SKM-1 (cell line): ENCODE measurements at regions not wholly inside any gene's neighbourhood (a gene's known extent, or its start where the extent isn't known, plus 50 kb on each side); places are given as distances from the start of the nearest gene placed in this dataset.
"Not testable (repeated sequence)": the region's sequence is repeated elsewhere in the genome, so short reads cannot be mapped to it uniquely, and the experiment has no call there.

Experiments used
- DNase-seq: peaks from one replicate; lab custom pipeline; 2025; ENCODE audit not compliant: unreplicated experiment; lab: John Stamatoyannopoulos, UW

DNA sequence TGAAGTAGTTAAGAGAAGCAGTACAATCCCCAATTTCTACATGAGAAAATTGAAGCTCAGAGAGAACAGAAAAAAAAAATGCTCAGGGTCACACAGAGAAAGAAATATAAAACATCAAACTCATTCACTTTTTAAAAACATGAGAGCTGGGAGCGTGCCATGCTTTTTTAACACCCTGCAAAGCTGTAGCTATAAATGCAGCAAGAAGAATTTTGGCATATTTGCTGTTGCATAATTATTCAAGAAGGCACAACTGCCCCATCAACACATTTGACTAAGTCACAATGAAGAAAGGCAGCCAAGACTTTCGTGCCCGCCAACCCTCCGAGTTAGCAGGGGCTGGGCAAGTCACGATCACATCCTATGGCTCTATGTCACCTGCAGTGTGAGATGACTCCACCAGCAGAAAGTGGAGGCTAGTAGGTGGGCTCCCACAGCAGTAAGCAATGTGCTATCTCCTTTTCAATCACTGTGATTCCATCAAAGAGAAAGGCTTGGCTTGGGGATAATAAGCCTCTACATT is 214.8 kb downstream of the DHX15 start:
- DNase-seq, result no peak

DNA sequence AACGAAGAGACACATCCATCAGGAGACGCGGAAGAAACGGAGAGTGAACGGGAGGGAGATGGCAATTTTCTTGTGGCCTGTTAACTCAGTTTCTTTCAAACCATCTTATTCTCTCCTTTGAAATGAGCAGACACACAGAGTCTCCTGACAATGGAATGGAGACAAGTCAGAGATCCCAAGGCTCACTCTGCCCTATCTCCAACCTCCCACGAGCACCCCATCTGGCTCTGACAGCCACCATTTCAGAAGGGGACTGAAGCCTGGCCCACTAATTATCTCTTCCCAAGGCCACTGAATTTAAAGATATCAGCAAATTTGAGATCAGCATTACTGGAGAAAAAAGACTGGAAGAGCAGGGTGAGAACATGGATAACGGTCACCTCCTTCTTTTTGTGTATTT is 215.6 kb downstream of the DHX15 start:
- DNase-seq, result no peak

DNA sequence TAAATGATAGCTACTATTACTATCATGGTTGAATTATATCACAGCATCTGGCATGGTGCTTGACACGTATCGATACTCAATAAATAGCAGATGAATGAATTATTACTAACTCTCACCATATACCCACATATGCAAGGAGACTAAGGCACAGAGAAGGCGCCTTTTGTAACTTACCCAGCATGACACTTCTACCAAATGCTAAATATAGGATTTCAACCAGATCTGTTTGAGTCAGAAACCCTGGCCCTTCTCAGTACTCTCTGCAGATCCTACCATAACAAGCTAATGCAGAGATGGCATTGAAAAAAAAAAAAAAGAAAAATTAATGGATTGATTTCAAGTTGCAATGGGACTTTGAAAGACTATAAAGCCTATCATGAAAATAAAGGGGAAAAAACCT is 219.5 kb downstream of the DHX15 start:
- DNase-seq, result no peak

DNA sequence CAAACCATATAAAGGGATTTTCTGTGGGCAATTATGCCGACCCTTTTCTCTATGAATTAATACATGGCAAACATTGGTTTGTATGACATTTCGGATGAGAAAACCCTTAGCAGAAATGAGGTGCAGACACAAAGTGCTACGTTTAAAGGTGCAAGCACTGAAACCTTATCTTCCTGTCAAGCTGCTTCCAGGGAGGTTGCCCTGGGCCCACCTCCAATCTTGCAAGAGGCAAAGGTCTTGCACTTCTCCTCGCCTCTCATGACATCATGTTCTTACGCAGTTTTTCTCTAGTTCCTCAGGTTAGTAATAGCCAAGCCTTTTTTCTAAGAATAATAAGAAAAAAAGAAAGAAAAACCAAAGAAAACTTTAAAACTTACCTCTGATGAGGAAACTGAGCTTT is 220.1 kb downstream of the DHX15 start:
- no peak for DNase-seq

DNA sequence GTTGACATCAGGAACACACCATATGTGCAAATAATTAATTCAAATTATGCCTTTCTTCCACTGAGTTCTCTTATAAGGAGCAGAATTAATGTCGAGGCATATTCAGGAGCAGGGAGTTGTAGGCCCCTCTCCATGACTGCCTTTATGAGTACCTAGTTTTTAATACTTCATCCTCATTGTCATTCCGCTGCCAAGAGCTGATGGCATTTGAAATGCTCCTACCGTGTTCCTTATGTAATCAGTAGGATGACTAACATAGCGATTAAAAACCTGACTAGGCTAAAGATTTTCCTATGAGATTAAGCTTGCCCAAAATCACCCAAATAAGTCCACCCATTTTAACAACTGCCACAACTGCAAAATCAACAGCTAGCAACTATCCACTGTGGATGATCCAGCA is 220.6 kb downstream of the DHX15 start:
- DNase-seq, result no peak

DNA sequence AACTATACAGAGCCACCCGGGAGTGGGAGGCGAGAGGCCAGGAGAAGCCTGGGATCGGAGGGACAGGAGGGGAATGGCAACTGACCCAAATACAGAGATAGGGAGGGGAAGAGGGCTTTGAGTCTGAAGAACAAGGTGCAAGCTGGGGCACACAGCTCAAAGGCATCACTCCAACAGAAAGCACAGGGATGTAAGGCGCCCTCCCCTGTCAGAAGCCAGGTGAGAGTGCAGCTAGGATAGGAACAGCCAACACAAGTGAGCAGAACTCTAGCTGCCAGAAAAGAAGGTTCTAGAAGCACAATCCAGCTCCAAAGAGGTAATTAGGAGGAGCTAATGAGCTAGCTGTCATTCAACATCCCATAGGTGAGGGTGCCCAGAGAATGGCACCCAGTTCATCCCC is 232.2 kb downstream of the DHX15 start:
- DNase-seq, result no peak

DNA sequence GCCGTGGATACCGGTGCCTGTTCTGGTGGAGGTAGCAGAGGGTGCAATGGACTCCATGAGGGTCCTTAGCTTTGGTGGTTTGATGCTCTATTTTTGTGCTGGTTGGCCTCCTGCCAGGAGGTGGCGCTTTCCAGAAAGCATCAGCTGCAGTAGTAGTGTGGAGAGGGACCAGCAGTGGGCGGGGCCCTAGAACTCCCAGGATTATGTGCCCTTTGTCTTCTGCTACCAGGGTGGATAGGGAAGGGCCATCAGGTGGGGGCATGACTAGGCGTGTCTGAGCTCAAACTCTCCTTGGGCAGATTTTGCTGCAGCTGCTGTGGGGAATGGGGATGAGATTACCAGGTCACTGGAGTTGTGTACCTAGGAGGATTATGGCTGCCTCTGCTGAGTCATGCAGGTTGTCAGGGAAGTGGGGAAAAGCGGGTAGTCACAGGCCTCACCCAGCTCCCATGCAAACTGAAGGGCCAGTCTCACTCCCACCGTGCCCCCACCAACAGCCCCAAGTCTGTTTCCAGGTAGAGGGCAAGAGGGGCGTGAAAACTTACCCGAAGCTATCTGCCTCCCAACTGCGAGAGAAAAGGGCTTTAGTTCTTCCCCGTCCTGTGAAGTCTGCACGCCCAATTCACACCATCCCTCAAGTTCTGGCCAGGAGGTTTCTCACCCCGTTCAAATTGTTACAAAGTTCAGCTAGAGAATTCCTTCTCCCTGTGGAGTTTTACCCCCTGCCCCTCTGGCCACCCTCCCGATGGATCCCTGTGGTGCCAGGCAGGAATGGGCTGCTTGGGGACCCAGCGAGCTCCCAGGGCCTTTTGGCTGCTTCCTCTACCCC is 235.0 kb downstream of the DHX15 start:
- not testable (repeated sequence) for DNase-seq

DNA sequence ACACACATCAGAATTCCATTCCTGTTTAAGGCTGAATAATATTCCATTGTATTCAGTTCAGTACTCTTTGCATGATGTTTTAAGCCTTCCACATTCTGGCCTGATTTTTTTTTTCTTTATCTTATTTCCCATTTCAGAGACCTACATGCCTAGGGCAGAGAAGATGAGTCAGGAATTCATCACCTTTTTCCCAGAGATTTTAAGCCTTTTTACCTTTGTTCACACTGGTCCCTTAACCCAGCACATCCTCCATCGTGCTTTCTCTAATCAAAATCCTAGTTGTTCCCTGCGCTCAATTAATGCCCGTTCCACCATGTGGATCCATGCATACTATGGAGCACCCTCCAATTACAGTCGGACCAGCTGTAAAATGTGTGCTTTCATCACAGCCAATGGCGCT is 245.1 kb downstream of the DHX15 start:
- DNase-seq, result no peak

DNA sequence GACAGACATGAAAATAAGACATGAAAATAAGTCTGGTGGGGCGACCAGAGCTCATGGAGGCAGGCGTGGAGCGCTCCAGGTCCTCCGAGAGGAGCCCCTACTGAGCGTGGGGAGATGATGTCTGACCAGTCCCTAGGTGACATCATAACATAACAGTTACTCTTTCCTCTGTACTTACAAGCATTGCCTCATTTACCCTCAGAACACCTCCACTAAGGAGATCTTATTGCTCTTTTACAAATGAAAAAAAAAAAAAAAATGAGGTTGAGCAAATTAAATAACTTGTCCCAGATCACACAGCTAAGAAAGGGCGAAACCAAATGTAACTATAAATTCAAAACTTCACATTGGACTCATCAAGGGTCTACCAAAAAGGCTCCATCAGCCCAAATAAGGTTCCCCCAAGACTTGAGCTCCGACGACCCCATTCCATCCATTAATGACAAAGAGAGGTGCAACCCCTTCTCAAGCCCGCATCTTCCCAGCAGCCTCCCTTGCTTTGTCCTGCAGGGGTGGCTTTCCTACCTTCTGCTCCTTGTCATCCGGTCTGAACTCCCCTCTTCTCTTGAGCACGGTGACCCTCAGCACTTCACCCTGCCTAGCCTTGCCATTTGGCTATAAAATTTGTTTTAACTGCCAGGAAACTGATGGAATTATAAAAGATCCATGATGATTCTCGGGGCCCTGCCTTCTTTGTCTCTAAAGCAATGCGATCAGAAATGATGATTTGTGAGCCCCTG is 246.7 kb downstream of the DHX15 start:
- no peak for DNase-seq

DNA sequence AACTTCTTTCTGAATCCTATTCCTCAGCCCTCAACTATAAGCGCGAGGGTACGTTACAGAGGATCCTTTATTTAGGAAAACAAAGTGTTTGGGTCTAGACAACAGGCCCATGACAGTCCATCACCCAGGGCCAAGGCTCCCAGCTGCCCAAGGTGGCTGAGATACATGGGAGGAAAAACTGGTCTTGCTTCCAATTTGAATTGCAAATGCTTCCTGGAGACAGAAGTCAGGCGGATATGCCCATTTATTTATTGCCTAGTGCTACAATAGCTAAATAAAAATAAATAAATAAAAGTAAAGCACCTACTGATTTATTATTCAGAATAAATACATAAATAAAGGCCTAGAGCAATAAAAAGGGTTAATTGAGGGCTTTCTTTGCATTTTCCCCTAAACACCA is 248.7 kb downstream of the DHX15 start:
- no peak for DNase-seq

DNA sequence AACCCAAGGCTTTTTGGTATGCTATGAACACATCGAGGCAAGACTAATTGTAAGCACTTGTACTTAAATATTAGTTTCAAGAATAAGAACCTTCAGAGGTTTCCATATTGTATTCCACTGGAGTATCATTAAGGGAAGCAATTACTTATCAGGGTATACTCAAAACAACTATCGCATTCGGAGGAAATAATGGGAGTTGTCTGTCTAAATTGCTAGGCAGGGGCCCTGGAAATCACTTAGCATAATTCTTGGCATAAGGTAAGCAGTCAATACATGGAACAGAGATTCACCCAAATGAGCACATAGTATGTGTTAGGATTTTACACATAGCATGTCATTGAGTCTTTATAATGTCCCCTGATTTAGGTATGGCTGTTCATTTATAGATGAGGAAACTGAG is 249.4 kb downstream of the DHX15 start:
- no peak for DNase-seq

DNA sequence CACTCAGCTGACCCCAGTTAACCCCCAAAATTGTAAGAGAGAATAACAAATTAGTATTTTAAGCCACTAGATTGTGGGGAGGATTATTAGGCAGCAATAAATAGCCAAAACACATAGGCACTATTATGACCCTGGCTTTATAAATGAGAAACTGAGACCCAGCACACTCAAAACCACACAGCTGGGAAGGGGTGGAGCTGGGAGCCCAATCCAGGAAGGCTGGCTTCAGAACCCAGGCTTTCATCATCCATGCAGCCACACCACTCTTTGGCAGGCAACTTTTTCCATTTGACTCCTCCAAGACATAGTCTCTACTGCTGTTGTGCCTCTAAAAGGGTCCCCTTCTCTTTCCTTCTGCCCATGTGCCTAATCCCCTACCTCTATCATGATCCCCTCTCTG is 253.8 kb downstream of the DHX15 start:
- DNase-seq, result no peak

DNA sequence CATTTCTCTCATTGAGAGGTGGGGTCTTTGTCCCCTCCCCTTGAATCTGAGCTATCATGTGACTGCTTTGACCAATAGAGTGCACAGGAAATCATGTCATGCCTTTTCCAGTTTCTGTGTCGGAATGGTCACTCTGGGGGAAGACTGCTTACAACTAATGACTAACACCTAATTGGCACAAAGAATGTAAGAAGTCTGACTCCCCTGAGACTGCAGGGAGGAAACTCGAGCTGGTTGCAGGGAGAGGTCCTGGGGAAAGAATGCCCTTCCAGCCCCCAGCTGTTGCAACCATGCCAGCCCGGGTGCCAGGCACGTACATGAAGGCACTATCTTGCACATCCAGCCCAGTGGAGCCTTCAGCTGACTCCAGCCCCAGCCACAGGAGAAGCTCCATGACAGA is 254.2 kb downstream of the DHX15 start:
- DNase-seq, result no peak

DNA sequence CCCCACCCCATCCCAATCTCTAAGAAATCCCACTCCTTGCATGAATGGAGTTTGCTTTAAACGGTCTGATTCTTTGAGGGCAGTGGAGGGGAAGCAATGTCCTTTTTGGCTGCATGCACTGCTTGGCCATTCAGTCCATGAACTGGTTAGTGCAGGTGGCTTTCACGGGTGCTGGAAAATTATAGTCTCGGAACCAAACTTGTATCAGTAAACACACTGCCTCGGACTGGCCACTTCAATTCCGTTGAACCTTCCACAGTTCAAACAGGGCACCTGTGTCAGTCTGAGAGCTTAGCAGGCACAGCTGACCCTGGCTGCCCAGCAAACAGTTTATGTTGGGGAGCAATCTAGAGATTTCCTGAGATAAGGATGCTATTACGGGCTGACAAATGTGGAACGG is 255.6 kb downstream of the DHX15 start:
- DNase-seq, result no peak

DNA sequence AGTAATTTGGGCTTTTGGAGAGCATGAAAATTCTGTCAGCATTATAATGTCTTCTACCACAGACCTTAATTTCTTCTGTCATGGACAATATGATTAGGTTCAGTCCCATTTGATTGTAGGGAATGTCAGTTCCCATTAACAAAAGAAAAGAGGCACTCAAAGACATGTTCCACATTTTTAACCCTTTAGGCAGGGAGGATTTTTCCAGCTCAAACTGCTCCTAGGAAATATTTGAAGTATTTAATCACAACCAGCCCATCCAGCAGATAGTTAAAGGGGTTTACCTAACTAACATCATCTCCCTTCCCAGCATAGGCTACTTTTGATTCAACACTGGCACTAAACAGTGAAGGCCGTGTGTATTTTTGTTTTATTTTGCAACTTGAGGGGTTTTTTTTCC is 256.0 kb downstream of the DHX15 start:
- no peak for DNase-seq

DNA sequence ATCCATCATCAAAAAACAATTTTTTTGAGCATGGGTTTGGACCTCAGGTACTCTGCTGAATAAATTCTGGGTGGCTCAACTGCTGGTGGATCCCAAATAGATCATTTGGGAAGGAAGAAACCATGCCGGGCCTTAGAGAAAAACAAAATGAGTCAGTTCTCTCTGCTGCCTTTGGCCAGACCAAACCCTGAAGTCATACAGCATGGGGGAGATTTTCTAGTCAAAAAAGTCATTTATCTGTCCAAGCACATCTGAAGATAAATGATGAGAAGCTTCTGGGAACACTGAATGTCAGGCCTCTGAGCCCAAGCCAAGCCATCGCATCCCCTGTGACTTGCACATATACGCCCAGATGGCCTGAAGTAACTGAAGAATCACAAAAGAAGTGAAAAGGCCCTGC is 261.4 kb downstream of the DHX15 start:
- no peak for DNase-seq

DNA sequence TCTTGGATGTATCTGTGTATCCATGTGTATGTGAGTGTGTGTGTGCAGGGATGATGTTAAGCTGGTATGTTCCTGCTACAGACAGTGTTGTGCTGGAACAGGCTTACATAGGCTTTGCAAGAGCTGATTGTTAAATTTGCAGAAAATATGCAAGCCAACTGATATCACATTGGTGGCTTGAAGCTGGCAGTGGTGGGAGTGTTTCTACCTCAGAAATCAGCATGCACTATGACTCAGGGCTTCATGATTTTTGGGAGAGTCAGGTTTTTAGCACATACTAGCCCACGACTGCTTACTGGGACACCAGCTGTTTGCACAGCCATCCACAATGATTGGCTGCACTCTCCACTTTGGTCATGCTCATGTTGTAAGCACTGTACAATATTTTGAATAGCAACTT is 261.8 kb downstream of the DHX15 start:
- no peak for DNase-seq

DNA sequence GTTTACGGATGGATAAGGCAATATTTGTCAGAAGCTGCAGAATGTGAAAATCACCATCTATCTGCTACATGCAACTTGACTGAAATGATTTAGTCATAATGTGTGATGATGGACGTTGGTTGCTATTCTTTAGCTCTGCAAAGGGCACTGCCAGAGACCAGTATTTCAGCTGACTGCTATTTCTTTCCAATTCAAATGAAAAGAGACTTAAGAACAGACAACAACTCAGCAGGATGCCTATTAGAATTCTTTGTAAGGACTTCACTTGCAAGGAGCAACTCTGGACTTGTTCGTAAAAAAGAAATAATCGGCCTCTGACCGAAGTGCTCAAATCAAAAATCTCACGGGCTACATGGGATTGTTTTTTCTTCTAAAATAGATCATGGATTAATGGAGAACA is 262.7 kb downstream of the DHX15 start:
- DNase-seq, result no peak

DNA sequence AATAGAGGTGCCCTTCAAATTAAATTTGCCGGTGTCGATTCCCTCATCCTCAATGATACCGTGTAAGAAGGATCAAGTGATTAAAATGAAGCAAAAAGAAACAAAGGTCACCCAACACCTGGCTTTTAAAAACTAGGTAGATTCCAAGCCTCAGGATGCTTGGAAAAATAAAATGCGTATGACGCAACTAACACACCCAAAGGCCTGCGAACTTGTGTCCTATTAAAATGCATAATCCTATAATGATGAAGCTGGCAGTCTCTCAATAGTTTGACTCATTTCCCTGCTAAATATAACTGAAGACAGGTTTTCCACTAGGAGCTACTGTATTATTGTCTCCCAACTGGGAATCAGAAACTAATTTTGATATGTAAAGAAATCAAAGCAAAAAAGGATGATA is 263.2 kb downstream of the DHX15 start:
- DNase-seq, result no peak

DNA sequence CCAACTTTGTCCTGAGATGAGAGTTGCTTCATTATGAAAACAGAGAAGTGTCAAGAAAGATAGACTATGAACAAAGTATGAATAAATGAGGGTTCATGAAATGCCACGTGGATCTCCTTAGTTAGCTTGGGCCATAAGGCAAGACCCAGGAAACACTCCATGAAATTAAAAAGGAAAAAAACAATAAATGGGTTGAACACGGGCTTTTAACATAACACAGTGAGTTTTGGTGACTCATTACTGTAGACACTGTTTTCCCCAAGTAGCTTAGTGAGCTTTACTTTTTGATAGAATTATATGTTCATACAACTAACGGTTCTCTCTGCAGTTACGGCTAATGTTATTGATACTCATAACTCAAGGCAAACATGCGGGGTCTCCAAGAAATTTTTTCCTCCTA is 265.0 kb downstream of the DHX15 start:
- DNase-seq, result no peak

DNA sequence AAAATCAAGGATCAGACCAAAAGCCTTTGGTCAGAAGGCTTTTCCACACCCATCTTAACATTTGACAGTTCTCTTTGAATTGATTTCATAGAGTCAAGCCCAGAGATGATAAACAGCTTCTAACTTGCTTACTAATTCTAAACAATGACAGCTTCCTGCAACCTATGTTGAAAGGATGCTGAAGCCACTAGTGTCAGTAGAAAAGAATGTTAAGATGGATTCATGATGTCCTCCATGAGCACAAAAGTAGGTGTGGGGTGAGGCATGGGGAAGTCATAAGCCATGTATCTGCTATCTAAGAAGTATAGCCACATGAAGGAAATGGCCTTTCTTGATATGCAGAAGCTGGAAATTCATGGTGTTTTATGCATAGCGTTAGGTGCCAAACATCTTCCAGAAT is 269.3 kb downstream of the DHX15 start:
- no peak for DNase-seq

DNA sequence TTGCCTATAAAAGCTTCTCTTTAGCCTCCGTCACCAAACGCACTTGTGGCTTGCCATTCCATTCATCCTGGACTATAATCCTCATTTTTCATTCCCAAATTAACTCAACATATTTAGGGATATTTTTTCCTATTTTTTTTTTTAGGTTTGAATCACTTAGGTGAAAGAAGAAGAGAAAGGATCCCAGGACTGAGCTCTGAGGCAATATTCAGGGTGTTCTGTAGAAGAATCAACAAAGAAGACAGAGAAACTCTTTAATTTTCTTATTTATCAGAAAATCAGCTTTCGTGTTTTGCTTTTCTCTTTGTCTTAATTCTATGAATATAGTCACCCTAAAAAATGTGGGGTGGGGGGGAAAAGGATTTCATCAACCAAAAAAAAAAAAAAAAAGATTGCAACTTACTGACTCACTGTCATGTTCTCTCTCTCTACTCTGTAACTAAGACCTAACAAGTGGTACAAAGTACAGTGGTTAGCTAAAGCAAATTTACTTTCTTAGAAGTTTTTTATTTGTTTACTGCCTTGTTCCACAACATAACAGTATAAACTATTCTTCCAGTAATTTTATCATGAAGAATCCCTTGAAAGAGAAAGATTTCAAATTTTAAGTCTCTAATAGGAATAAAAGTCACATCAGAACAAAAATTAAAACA is 272.0 kb downstream of the DHX15 start:
- no peak for DNase-seq
